ELF-1 (cell line): ENCODE measurements at regions not wholly inside any gene's neighbourhood (a gene's known extent, or its start where the extent isn't known, plus 50 kb on each side); places are given as distances from the start of the nearest gene placed in this dataset.
A peak's percentile ranks its signal among the peaks of the same experiment; 100 is the strongest.
"Not testable (repeated sequence)": the region's sequence is repeated elsewhere in the genome, so short reads cannot be mapped to it uniquely, and the experiment has no call there.

Experiments
- DNase-seq: peaks from one replicate; pipeline ENCODE4 v3.0.0-alpha.2; 2016; ENCODE audit warnings: low read depth, low spot score

DNA sequence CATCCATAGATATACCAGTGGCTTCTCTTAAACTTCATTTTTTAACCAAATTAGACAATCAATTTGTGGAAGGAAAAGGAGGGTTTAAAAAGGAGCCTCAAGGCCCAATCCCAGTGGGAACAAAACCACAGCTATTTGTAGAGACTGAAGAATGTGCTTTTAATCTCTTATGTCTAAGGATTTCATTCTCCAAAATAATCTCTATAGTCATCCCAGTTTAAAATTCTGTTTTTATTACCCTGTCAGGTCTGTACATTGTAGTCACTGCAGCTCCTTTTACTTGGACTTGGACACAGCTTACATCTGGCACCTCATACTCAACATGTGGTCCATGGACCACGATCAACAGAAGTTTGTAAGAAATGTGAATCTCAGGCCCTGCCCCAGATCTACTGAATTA lies 152.1 kb upstream of the STMND1 start:
- DNase-seq: no peak

- DNase-seq: no peak
Measured at GRCh38 chr6:16948396-16948795, 153.5 kb upstream of the STMND1 start.

GRCh38 chr6:16947375-16948015 lies 154.4 kb upstream of the STMND1 start:
- peak; percentile 55 for DNase-seq

- DNase-seq: no peak
Measured at GRCh38 chr6:16944596-16944995, 157.3 kb upstream of the STMND1 start.

DNA sequence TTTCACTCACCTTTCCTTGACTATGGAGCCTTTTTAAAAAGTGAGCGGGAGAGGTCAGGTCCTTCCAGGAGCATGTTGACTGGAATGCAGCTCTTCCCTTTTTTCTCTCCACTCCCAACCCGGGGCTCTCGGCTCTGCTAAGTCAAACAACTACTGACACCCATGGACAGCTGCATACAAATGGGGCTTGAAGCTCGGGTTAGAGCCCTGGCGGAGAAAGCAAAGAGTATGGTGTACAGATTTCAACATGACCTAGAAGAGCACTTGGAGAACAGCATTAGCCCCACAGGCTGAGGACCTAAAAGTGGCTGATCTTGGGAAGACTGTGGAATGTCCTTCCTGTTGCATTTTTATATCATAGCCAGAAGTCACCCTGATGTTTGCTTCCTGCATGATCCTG lies 162.0 kb upstream of the STMND1 start:
- DNase-seq: no peak

DNA sequence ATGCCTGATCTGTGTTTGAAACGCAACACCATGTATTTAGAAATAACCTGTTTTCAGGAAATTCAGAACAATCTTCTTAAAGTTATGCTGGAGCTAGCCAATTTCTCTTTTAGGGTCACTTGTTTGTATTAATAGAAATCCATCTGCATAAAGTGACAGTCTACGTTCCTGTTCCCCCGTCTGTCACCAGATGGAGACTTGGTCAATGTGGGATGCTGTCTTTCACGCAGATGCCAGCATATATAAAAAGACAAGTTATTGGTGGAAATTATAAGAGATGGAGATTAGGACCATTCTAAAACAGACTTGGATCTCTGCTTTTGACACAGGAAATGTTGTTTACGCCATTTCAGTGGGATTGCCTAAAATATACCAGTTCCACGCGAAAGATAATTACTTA lies 162.5 kb upstream of the STMND1 start:
- DNase-seq: no peak

DNA sequence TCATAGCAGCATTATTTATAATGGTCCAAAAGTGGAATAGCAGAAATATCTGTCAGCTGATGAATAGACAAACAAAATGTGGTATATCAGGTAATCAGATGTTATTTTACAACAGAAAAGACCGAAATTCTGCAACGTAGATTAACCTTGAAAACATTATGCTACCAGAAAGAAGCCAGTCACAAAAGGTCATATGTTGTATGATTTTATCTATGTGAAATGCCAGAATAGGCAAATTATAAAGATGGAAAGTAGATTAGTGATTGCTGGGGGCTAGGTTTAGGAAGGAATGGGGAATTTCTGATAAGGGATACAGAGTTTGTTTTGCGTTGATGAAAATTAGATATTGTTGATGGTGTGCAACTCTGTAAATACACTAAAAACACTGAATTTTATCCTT lies 165.0 kb upstream of the STMND1 start:
- no peak for DNase-seq

- DNase-seq: no peak
Measured at GRCh38 chr6:16933961-16934360, 167.9 kb upstream of the STMND1 start.

- no peak for DNase-seq
Measured at GRCh38 chr6:16933532-16933931, 168.3 kb upstream of the STMND1 start.

GRCh38 chr6:16932920-16933319 lies 168.9 kb upstream of the STMND1 start:
- DNase-seq: no peak

DNA sequence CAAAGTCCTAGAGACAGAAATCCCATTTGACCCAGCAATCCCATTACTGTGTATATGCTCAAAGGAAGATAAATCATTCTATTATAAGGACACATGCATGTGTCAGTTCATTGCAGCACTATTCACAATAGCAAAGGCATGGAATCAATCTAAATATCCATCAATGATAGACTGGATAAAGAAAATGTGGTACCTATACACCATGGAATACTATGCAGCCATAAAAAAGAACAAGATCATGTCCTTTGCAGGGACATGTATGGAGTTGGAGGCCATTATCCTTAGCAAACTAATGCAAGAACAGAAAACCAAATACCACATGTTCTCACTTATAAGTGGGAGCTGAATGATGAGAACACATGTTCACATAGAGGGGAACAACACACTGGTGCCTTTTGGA lies 169.8 kb upstream of the ATXN1 start:
- DNase-seq: not testable (repeated sequence)

- DNase-seq: no peak
Measured at GRCh38 chr6:16930432-16930831, 169.2 kb upstream of the ATXN1 start.

GRCh38 chr6:16929809-16930208 lies 168.5 kb upstream of the ATXN1 start:
- DNase-seq: no peak

- DNase-seq: no peak
Measured at GRCh38 chr6:16928387-16928786, 167.1 kb upstream of the ATXN1 start.

DNA sequence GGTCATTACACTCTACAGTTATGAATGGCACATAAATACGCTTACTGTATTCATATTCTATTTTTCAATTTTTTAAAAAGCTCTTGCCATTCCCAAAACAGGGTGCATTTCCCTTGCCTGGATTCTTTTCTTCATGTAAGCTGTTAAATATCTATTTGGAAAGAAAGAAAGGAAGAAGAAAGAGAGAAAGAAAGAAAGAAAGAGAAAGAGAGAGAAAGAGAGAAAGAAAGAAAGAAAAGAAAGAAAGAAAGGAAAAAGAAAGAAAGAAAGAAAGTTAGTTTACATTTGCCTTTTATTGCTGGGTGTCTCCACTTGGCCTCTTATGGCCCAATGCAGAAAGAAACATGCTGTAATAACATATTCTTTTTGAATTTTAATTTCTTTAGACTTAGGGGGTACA lies 165.9 kb upstream of the ATXN1 start:
- no peak for DNase-seq

- DNase-seq: no peak
Measured at GRCh38 chr6:16925461-16925860, 164.2 kb upstream of the ATXN1 start.

- DNase-seq: no peak
Measured at GRCh38 chr6:16922282-16922681, 161.0 kb upstream of the ATXN1 start.

DNA sequence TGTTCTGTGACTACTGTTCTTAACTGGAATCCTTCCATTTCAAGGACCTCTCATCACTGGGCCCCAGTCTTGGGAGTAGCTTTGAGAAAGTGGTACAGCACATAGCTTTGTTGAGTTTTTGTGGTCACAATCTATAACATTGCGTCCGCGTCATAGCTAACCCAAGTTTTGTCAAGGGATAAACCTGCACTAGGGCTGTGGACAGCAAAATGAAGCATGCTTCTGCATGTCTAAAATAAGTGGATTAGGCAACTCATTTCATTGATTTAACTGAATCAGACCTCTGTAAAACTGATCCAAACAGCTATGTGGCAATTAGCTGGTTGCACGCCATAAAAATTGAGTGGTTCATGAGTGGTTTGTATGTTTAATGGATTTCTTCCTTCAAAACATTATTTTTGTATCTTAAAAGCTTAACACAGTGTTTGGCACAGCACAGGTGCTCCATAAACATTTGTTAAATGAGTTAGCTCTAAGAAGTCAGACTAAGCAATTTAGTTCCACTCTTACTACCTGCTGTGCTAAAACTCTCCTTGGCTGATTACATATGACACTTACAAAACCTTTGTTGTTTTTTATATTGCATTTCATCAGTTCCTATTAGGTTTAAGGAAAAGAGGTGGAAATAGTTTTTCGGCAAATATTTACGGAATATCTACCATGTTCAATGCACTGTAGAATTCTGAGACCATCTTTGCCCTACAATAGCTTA lies 160.3 kb upstream of the ATXN1 start:
- DNase-seq: no peak

DNA sequence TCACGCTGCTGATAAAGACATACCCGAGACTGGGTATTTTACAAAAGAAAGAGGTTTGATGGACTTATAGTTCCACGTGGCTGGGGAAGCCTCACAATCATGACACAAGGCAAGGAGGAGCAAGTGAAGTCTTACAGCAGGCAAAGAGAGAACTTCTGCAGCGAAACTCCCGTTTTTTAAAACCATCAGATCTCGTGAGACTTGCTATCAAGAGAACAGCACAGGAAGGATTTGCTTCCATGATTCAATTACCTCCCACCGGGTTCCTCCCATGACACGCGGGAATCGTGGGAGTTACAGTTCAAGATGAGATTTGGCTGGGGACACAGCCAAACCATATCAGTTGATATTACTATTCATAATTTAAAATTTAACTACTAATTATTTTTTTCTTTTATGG lies 157.3 kb upstream of the ATXN1 start:
- no peak for DNase-seq

DNA sequence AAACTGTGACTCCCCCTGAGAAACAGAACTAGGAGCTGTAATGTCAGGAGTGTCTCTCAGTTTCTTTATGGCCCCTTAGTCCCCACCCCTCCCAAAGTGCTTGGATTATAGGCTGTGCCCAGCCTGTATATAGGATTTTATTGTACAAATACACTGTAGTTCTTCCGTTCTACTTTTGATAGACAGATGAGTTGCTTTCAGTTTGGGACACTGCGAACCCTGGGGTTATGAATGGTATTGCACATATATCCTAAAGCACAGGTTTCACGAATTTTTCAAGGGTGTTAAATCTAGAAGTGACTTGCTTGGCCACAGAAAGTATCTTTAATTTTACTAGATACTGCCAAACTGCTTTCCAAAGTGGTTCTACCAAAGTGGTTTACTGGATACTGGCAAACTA lies 152.9 kb upstream of the ATXN1 start:
- no peak for DNase-seq

- DNase-seq: no peak
Measured at GRCh38 chr6:16912756-16913155, 151.5 kb upstream of the ATXN1 start.

GRCh38 chr6:16911088-16911487 lies 149.8 kb upstream of the ATXN1 start:
- DNase-seq: no peak

GRCh38 chr6:16909658-16910360 lies 148.5 kb upstream of the ATXN1 start:
- DNase-seq: no peak
